DND-41 (cell line): ENCODE measurements at regions not wholly inside any gene's neighbourhood (a gene's known extent, or its start where the extent isn't known, plus 50 kb on each side); places are given as distances from the start of the nearest gene placed in this dataset.

Experiments used
- EZH2 ChIP-seq: IDR thresholded peaks from 3 replicates; pipeline ENCODE4 v1.6.1; 2012; ENCODE audit warnings: borderline replicate concordance, low read depth, mild to moderate bottlenecking, moderate library complexity, low read length, inconsistent platforms; ENCODE audit not compliant: severe bottlenecking
- TF ChIP-seq, protein P1 (sequence below): IDR thresholded peaks from 2 replicates; pipeline ENCODE4 v1.5.1; 2012; ENCODE audit warnings: borderline replicate concordance, low read length, moderate library complexity, mild to moderate bottlenecking; ENCODE audit not compliant: poor library complexity, severe bottlenecking; ENCODE audit errors: extremely low read depth

DNA sequence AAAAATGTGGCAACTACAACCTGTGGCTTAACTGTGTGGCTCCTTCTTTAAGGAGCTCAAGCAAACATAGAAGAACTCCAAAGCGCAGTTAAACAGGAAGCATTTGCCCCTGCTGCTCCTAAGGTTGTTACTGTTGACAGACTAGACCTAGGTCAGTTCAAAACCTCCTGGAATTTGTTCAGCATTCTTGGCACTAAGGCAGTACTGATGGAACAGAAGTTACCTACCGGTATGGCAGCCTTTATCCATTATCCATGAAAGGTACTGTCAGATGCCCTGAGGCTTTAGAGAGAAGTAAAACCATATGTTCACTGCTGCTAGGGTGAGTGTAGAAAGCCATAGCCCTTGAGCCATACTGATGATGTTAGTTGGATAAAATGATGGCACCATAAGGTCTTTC is 916.5 kb upstream of the FAT3 start:
- TF ChIP-seq, protein P1, sequence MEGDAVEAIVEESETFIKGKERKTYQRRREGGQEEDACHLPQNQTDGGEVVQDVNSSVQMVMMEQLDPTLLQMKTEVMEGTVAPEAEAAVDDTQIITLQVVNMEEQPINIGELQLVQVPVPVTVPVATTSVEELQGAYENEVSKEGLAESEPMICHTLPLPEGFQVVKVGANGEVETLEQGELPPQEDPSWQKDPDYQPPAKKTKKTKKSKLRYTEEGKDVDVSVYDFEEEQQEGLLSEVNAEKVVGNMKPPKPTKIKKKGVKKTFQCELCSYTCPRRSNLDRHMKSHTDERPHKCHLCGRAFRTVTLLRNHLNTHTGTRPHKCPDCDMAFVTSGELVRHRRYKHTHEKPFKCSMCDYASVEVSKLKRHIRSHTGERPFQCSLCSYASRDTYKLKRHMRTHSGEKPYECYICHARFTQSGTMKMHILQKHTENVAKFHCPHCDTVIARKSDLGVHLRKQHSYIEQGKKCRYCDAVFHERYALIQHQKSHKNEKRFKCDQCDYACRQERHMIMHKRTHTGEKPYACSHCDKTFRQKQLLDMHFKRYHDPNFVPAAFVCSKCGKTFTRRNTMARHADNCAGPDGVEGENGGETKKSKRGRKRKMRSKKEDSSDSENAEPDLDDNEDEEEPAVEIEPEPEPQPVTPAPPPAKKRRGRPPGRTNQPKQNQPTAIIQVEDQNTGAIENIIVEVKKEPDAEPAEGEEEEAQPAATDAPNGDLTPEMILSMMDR: no peak
- TF ChIP-seq EZH2: no peak
